HG02943 (cell line): ENCODE measurements at regions not wholly inside any gene's neighbourhood (a gene's known extent, or its start where the extent isn't known, plus 50 kb on each side); places are given as distances from the start of the nearest gene placed in this dataset.
"Not testable (repeated sequence)": the region's sequence is repeated elsewhere in the genome, so short reads cannot be mapped to it uniquely, and the experiment has no call there.

Experiments
- ATAC-seq: cut with Tn5 transposase; IDR thresholded peaks from one replicate; pipeline ENCODE4 v1.9.1; 2021; ENCODE audit warnings: mild to moderate bottlenecking, low read depth, moderate library complexity; ENCODE audit not compliant: unreplicated experiment

- ATAC-seq: no peak
Measured at GRCh38 chr3:168671091-168671490, 575.4 kb upstream of the GOLIM4 start.

- not testable (repeated sequence) for ATAC-seq
Measured at GRCh38 chr3:168660879-168661657, 565.3 kb upstream of the GOLIM4 start.

- no peak for ATAC-seq
Measured at GRCh38 chr3:168659015-168659414, 563.3 kb upstream of the GOLIM4 start.

- no peak for ATAC-seq
Measured at GRCh38 chr3:168655611-168656010, 559.9 kb upstream of the GOLIM4 start.

GRCh38 chr3:168654700-168655099 is 559.0 kb upstream of the GOLIM4 start:
- no peak for ATAC-seq

GRCh38 chr3:168653255-168653654 is 557.5 kb upstream of the GOLIM4 start:
- no peak for ATAC-seq

- no peak for ATAC-seq
Measured at GRCh38 chr3:168648321-168648720, 552.6 kb upstream of the GOLIM4 start.

- ATAC-seq: no peak
Measured at GRCh38 chr3:168647582-168647981, 551.9 kb upstream of the GOLIM4 start.

GRCh38 chr3:168645180-168645579 is 549.5 kb upstream of the GOLIM4 start:
- ATAC-seq: no peak

- ATAC-seq: no peak
Measured at GRCh38 chr3:168628549-168628948, 532.8 kb upstream of the GOLIM4 start.

GRCh38 chr3:168625477-168625876 is 529.8 kb upstream of the GOLIM4 start:
- ATAC-seq: no peak

- no peak for ATAC-seq
Measured at GRCh38 chr3:168624892-168625448, 529.2 kb upstream of the GOLIM4 start.

GRCh38 chr3:168624195-168624594 is 528.5 kb upstream of the GOLIM4 start:
- ATAC-seq: no peak

- no peak for ATAC-seq
Measured at GRCh38 chr3:168622795-168623194, 527.1 kb upstream of the GOLIM4 start.

GRCh38 chr3:168620854-168621253 is 525.1 kb upstream of the GOLIM4 start:
- ATAC-seq: no peak

GRCh38 chr3:168618827-168619470 is 523.2 kb upstream of the GOLIM4 start:
- no peak for ATAC-seq

GRCh38 chr3:168617658-168618057 is 521.9 kb upstream of the GOLIM4 start:
- ATAC-seq: no peak

- no peak for ATAC-seq
Measured at GRCh38 chr3:168616915-168617314, 521.2 kb upstream of the GOLIM4 start.

- ATAC-seq: no peak
Measured at GRCh38 chr3:168615493-168616020, 519.8 kb upstream of the GOLIM4 start.

GRCh38 chr3:168613151-168613550 is 517.4 kb upstream of the GOLIM4 start:
- ATAC-seq: no peak

GRCh38 chr3:168612671-168613070 is 516.9 kb upstream of the GOLIM4 start:
- no peak for ATAC-seq

GRCh38 chr3:168611826-168612225 is 516.1 kb upstream of the GOLIM4 start:
- no peak for ATAC-seq
